ENCODE measurements at regions not wholly inside any gene's neighbourhood (a gene's known extent, or its start where the extent isn't known, plus 50 kb on each side); places are given as distances from the start of the nearest gene placed in this dataset.

DNA sequence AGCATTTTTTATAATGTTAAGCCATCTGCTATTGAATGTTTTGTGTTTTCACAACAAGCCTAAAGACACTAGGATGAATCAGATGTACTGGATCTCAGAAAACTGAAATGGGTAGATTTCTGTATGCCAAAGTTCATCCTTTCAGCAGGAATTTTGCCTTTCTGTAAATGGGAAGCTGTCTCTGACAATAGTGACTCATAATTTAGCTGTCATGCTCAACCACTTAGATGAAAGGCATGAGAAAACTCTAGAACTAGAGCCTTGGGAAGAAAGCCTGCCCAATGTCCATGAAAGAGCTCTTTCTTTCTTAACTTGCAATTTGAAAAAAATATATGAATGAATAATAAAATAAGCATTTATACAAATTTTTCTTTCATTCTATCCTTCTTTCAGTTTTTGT, 616.0 kb upstream of the EDIL3 start:
- no peak for FAIRE-seq
- Histone ChIP-seq H4K5ac (ENCODE audit: insufficient read length, low read depth, low read length) (no peak overlapping the region), H2AFZ (ENCODE audit: low read length) (no peak overlapping the region)

More for the DNA sequence above, 616.0 kb upstream of the EDIL3 start:
- Histone ChIP-seq H4K20me1 (replicated peaks in 1 of 2; ENCODE audit: control insufficient read depth in 1 of 2, insufficient read depth in 2 of 2, low read length in 2 of 2) (no peaks in the 10 kb centered on the region), H3K79me2 (ENCODE audit: control insufficient read depth in 1 of 2, insufficient read depth in 2 of 2, low read length in 2 of 2) (no peaks in the 10 kb centered on the region), H2BK12ac (ENCODE audit: low read depth, low read length) (no peak overlapping the region), H3K14ac (ENCODE audit: insufficient read length) (no peak overlapping the region), H2BK15ac (ENCODE audit: low read length) (no peak overlapping the region), H3K18ac (ENCODE audit: extremely low read depth, low read length) (no peak overlapping the region), H2BK120ac (replicated peaks; ENCODE audit: low read depth, low read length) (no peak overlapping the region), H3K4me3 (ENCODE audit: extremely low read depth in 1 of 4, insufficient read depth in 2 of 4, low read depth in 3 of 4, low read length in 4 of 4) (no peak overlapping the region), H3K27ac (ENCODE audit: low read depth, low read length) (no peak overlapping the region), H2BK5ac (ENCODE audit: low read depth, low read length) (no peak overlapping the region), H3K23ac (ENCODE audit: insufficient read length) (no peak overlapping the region), H3K79me1 (ENCODE audit: low read depth, low read length) (no peaks in the 10 kb centered on the region), H3K56ac (replicated peaks; ENCODE audit: insufficient read length, low read depth, low read length) (no peak overlapping the region), H3K27me3 (replicated peaks in 1 of 4; ENCODE audit: control insufficient read depth in 3 of 4, extremely low read depth in 1 of 4, insufficient read depth in 3 of 4, low read length in 3 of 4) (no peaks in the 10 kb centered on the region), H3K9ac (replicated peaks in 1 of 4; ENCODE audit: extremely low read depth in 1 of 4, low read depth in 3 of 4, low read length in 3 of 4) (no peak overlapping the region), H3K36me3 (ENCODE audit: control insufficient read depth in 2 of 4, insufficient read depth in 4 of 4, low read length in 3 of 4) (no peaks in the 10 kb centered on the region), H3K4me2 (ENCODE audit: insufficient read depth in 1 of 2, low read depth in 2 of 2, low read length in 2 of 2) (no peak overlapping the region), H2BK20ac (ENCODE audit: low read length) (no peak overlapping the region), H4K91ac (replicated peaks; ENCODE audit: insufficient read length, low read length) (no peak overlapping the region), H3K4ac (replicated peaks; ENCODE audit: insufficient read length, low read depth, low read length) (no peak overlapping the region), H3K4me1 (replicated peaks in 1 of 4; ENCODE audit: control insufficient read depth in 3 of 4, insufficient read depth in 4 of 4, low read length in 3 of 4) (no peaks in the 10 kb centered on the region), H3K9me3 (ENCODE audit: insufficient read depth in 2 of 2, low read depth in 1 of 2, low read length in 1 of 2) (no peaks in the 10 kb centered on the region), H3K23me2 (ENCODE audit: low read depth, low read length) (no peaks in the 10 kb centered on the region), H2AK5ac (ENCODE audit: low read depth, low read length) (no peak overlapping the region), H4K8ac (ENCODE audit: extremely low read depth, insufficient read depth, low read length) (no peak overlapping the region)
- ChIA-PET CTCF (ENCODE audit: partially characterized antibody) (no interaction called here), POLR2A (ENCODE audit: partially characterized antibody) (no interaction called here)
- TF ChIP-seq BCL11A (IDR thresholded peaks at IDR 0.05; ENCODE audit: low read depth in 2 of 2, low read length in 2 of 2): no peak
- TF ChIP-seq, protein P1, sequence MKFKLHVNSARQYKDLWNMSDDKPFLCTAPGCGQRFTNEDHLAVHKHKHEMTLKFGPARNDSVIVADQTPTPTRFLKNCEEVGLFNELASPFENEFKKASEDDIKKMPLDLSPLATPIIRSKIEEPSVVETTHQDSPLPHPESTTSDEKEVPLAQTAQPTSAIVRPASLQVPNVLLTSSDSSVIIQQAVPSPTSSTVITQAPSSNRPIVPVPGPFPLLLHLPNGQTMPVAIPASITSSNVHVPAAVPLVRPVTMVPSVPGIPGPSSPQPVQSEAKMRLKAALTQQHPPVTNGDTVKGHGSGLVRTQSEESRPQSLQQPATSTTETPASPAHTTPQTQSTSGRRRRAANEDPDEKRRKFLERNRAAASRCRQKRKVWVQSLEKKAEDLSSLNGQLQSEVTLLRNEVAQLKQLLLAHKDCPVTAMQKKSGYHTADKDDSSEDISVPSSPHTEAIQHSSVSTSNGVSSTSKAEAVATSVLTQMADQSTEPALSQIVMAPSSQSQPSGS (IDR thresholded peaks at IDR 0.05; ENCODE audit: low read length): no peak
- TF ChIP-seq RFX5 (IDR thresholded peaks at IDR 0.05; ENCODE audit: borderline replicate concordance, low read depth, low read length): no peak
- no peak for TF ChIP-seq TBP (IDR thresholded peaks at IDR 0.05; ENCODE audit: low read depth, low read length)
- TF ChIP-seq RXRA (IDR thresholded peaks at IDR 0.05; ENCODE audit: insufficient read depth, low read depth, low read length): no peak
- no peak for TF ChIP-seq TAF7 (optimal IDR thresholded peaks at IDR 0.05; ENCODE audit: borderline replicate concordance, low read depth, low read length)
- no peak for TF ChIP-seq KDM4A (IDR thresholded peaks at IDR 0.05; ENCODE audit: low read depth, low read length, severe bottlenecking)
- no peak for DNase-seq (ENCODE audit: low read depth in 1 of 2, low spot score in 2 of 2)

Measured in H1 (cell line).